D721Med (cell line): ENCODE measurements at regions not wholly inside any gene's neighbourhood (a gene's known extent, or its start where the extent isn't known, plus 50 kb on each side); places are given as distances from the start of the nearest gene placed in this dataset.

Source experiments
- DNase-seq: peaks from one replicate; pipeline ENCODE4 v3.0.0; 2011; ENCODE audit warnings: low spot score; ENCODE audit not compliant: insufficient read length
- FAIRE-seq: peaks from 2 replicates; lab custom pipeline; 2011; peaks lifted over from hg19 to GRCh38; lab: Jason Lieb, UNC
- CTCF ChIP-seq: IDR thresholded peaks from 2 replicates; pipeline ENCODE4 v1.5.1; 2012; ENCODE audit warnings: mild to moderate bottlenecking, control low read depth; ENCODE audit not compliant: insufficient read depth; ENCODE audit errors: missing control alignments

- TF ChIP-seq CTCF: no peak
- DNase-seq: no peak
- FAIRE-seq: no peak
Observed at GRCh38 chr6:82095091-82095490, 152.5 kb downstream of the IBTK start.

GRCh38 chr6:82094166-82094806 lies 153.3 kb downstream of the IBTK start:
- FAIRE-seq (no peak), DNase-seq (no peak)
- TF ChIP-seq CTCF: no peak

- FAIRE-seq: no peak
- DNase-seq: no peak
- no peak for TF ChIP-seq CTCF
Observed at GRCh38 chr6:82088978-82089771, 158.4 kb downstream of the IBTK start.

- no peak for TF ChIP-seq CTCF
- DNase-seq: no peak
- FAIRE-seq: no peak
Observed at GRCh38 chr6:82086944-82087343, 160.6 kb downstream of the IBTK start.

GRCh38 chr6:82085701-82086100 lies 161.8 kb downstream of the IBTK start:
- no peak for TF ChIP-seq CTCF
- FAIRE-seq: no peak

GRCh38 chr6:82084324-82084920 lies 163.1 kb downstream of the IBTK start:
- FAIRE-seq: no peak
- no peak for DNase-seq
- TF ChIP-seq CTCF: no peak

More at GRCh38 chr6:82085701-82086100, 161.8 kb downstream of the IBTK start:
- DNase-seq: no peak

- DNase-seq (no peak), FAIRE-seq (no peak)
- no peak for TF ChIP-seq CTCF
Observed at GRCh38 chr6:82083646-82084045, 163.9 kb downstream of the IBTK start.
